Activated CD8-positive, alpha-beta memory T cell treated with anti-CD3 and anti-CD28 coated beads, Interleukin-2, amount 50 U/mL, for 4 hours (primary cell): ENCODE measurements at regions not wholly inside any gene's neighbourhood (a gene's known extent, or its start where the extent isn't known, plus 50 kb on each side); places are given as distances from the start of the nearest gene placed in this dataset.

ENCODE experiments used
- DNase-seq: peaks from one replicate; pipeline ENCODE4 v3.0.0-alpha.2; 2020

- no peak for DNase-seq
Measured at GRCh38 chr18:37624318-37624717, 58.7 kb upstream of the CELF4 start.

DNA sequence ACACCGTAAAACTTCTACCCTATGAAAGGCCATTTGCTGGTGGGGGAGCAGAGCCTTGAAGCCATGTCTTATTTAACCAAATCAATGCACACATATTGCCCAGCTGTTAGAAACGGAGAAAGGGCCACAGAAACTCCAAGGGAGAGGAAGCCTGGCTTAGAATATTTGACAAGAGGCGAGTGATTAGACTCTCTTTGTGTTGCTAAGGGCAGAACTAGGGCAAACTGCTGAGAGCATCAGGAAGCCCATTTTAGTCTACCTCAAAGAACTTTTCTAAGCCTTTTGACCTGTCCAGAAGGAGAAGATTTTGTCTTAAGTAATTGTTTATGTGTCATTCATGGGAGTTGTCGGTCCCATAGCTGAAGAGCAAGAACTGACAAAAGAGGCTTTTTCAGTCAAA, 54.4 kb upstream of the CELF4 start:
- DNase-seq = no peak

DNA sequence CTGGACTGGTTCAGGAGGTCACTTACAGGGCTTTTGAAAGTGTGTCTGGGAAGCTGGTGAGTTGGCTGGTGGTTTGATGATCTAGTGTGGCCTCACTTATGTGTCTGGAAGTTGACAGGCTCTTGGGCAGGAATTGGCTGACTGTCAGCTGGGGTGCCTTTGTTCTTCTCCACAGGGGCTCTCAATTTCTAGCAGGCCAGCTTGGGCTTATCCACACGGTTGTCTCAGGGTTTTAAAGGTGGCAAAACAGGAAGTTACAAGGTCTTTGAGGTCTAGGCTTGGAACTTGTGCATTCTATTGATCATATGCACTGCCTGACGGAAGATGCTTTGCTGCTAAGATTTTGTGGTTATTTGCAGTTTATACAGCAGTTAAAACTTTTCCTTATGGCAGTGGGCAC, 52.0 kb upstream of the CELF4 start:
- no peak for DNase-seq
